Mesothelial cell of epicardium (in vitro differentiated cells): ENCODE measurements at regions not wholly inside any gene's neighbourhood (a gene's known extent, or its start where the extent isn't known, plus 50 kb on each side); places are given as distances from the start of the nearest gene placed in this dataset.

Experiments
- DNase-seq, 2 experiments: peaks; one replicate each; pipeline ENCODE4 v3.0.0; 2021; ENCODE audit warnings: low spot score in 2 of 2; ENCODE audit not compliant: unreplicated experiment in 2 of 2
- H3K27ac Mint-ChIP-seq: 2 replicates; pipeline ENCODE4 v1.8.0; 2021; ENCODE audit warnings: mixed read lengths
- H3K27me3 Mint-ChIP-seq: 2 replicates; pipeline ENCODE4 v1.8.0; 2021; ENCODE audit warnings: low read depth, mixed read lengths
- H3K36me3 Mint-ChIP-seq: 2 replicates; pipeline ENCODE4 v1.8.0; 2021; ENCODE audit warnings: mixed read lengths
- H3K4me1 Mint-ChIP-seq: 2 replicates; pipeline ENCODE4 v1.8.0; 2021; ENCODE audit warnings: mixed read lengths
- H3K4me3 Mint-ChIP-seq: 2 replicates; pipeline ENCODE4 v1.8.0; 2021; ENCODE audit warnings: mild to moderate bottlenecking, moderate library complexity, mixed read lengths
- H3K9me3 Mint-ChIP-seq: 2 replicates; pipeline ENCODE4 v1.8.0; 2021; ENCODE audit warnings: mixed read lengths
- CTCF ChIP-seq: fragments of 200-600 bp; sonication (generic); IDR thresholded peaks from one replicate; pipeline ENCODE4 v1.5.0; 2021; ENCODE audit warnings: antibody characterized with exemption; ENCODE audit not compliant: unreplicated experiment

- Mint-ChIP-seq H3K36me3 (no peaks in the 10 kb centered on the region), H3K27me3 (peaks cover 3% of the 10 kb centered on the region), H3K4me3 (no peak overlapping the region), H3K9me3 (no peaks in the 10 kb centered on the region), H3K27ac (no peak overlapping the region), H3K4me1 (no peaks in the 10 kb centered on the region)
- no peak for TF ChIP-seq CTCF
- DNase-seq = no peak
These were observed 355.3 kb upstream of the SLCO3A1 start for GRCh38 chr15:91498046-91498748.

GRCh38 chr15:91498749-91499062 lies 354.8 kb upstream of the SLCO3A1 start:
- DNase-seq = no peak
- Mint-ChIP-seq H3K9me3 (no peaks in the 10 kb centered on the region), H3K4me3 (no peak overlapping the region), H3K27ac (no peak overlapping the region), H3K36me3 (no peaks in the 10 kb centered on the region), H3K27me3 (peaks cover 3% of the 10 kb centered on the region), H3K4me1 (no peaks in the 10 kb centered on the region)
- no peak for TF ChIP-seq CTCF

- no peaks in the 10 kb centered on the region for H3K4me1 Mint-ChIP-seq
- H3K4me3 Mint-ChIP-seq = no peak overlapping the region
- DNase-seq = no peak
- TF ChIP-seq CTCF = no peak
- H3K27me3 Mint-ChIP-seq = peaks cover 3% of the 10 kb centered on the region
- H3K27ac Mint-ChIP-seq = no peak overlapping the region
- no peaks in the 10 kb centered on the region for H3K9me3 Mint-ChIP-seq
- H3K36me3 Mint-ChIP-seq = no peaks in the 10 kb centered on the region
These were observed 353.6 kb upstream of the SLCO3A1 start for GRCh38 chr15:91499774-91500383.

- Mint-ChIP-seq H3K36me3 (no peaks in the 10 kb centered on the region), H3K27me3 (peaks cover 27% of the 10 kb centered on the region), H3K27ac (no peak overlapping the region), H3K9me3 (no peaks in the 10 kb centered on the region), H3K4me3 (no peak overlapping the region), H3K4me1 (no peaks in the 10 kb centered on the region)
- no peak for DNase-seq
- no peak for TF ChIP-seq CTCF
These were observed 344.9 kb upstream of the SLCO3A1 start for GRCh38 chr15:91508633-91509032.

- H3K4me1 Mint-ChIP-seq = no peaks in the 10 kb centered on the region
- no peak for TF ChIP-seq CTCF
- no peak overlapping the region for H3K27ac Mint-ChIP-seq
- no peak for DNase-seq
- H3K9me3 Mint-ChIP-seq = no peaks in the 10 kb centered on the region
- H3K27me3 Mint-ChIP-seq = peaks cover 46% of the 10 kb centered on the region
- H3K36me3 Mint-ChIP-seq = no peaks in the 10 kb centered on the region
- H3K4me3 Mint-ChIP-seq = no peak overlapping the region
These were observed 339.4 kb upstream of the SLCO3A1 start for GRCh38 chr15:91514147-91514546.
